ENCODE measurements at regions not wholly inside any gene's neighbourhood (a gene's known extent, or its start where the extent isn't known, plus 50 kb on each side); places are given as distances from the start of the nearest gene placed in this dataset.
"Not testable (repeated sequence)": the region's sequence is repeated elsewhere in the genome, so short reads cannot be mapped to it uniquely, and the experiment has no call there.

GRCh38 chr12:89151536-89151935 lies 200.8 kb downstream of the DUSP6 start:
- no peak for DNase-seq

GRCh38 chr12:89150789-89151188 lies 201.5 kb downstream of the DUSP6 start:
- DNase-seq: not testable (repeated sequence)

- no peak for DNase-seq
These were observed 211.6 kb downstream of the DUSP6 start for GRCh38 chr12:89140602-89141238.

GRCh38 chr12:89140141-89140540 lies 212.2 kb downstream of the DUSP6 start:
- DNase-seq: no peak

GRCh38 chr12:89139390-89139789 lies 212.9 kb downstream of the DUSP6 start:
- DNase-seq: no peak

- DNase-seq: no peak
These were observed 214.1 kb downstream of the DUSP6 start for GRCh38 chr12:89138048-89138852.

- no peak for DNase-seq
These were observed 216.2 kb downstream of the DUSP6 start for GRCh38 chr12:89135976-89136634.

GRCh38 chr12:89134213-89134770 lies 218.0 kb downstream of the DUSP6 start:
- DNase-seq: no peak

GRCh38 chr12:89129167-89129870 lies 223.0 kb downstream of the DUSP6 start:
- no peak for DNase-seq

GRCh38 chr12:89126712-89127111 lies 225.6 kb downstream of the DUSP6 start:
- DNase-seq: no peak

GRCh38 chr12:89122852-89123251 lies 229.4 kb downstream of the DUSP6 start:
- DNase-seq: no peak

- DNase-seq: no peak
These were observed 234.8 kb downstream of the DUSP6 start for GRCh38 chr12:89117448-89118034.

- DNase-seq: no peak
These were observed 240.3 kb downstream of the DUSP6 start for GRCh38 chr12:89111964-89112363.

GRCh38 chr12:89108265-89108664 lies 244.0 kb downstream of the DUSP6 start:
- no peak for DNase-seq

GRCh38 chr12:89106950-89107349 lies 245.4 kb downstream of the DUSP6 start:
- no peak for DNase-seq

GRCh38 chr12:89105243-89105642 lies 247.1 kb downstream of the DUSP6 start:
- DNase-seq: no peak

- no peak for DNase-seq
These were observed 248.5 kb downstream of the DUSP6 start for GRCh38 chr12:89103831-89104230.

- no peak for DNase-seq
These were observed 250.9 kb downstream of the DUSP6 start for GRCh38 chr12:89101440-89101839.

GRCh38 chr12:89098441-89099112 lies 253.7 kb downstream of the DUSP6 start:
- no peak for DNase-seq

GRCh38 chr12:89092297-89092696 lies 260.0 kb downstream of the DUSP6 start:
- DNase-seq: no peak

- DNase-seq: no peak
These were observed 260.9 kb downstream of the DUSP6 start for GRCh38 chr12:89091293-89091841.

GRCh38 chr12:89089264-89089663 lies 263.0 kb downstream of the DUSP6 start:
- DNase-seq: no peak

Measured in CD4-positive, alpha-beta T cell treated with Interferon gamma for 1 hour (primary cell).